ENCODE measurements at regions not wholly inside any gene's neighbourhood (a gene's known extent, or its start where the extent isn't known, plus 50 kb on each side); places are given as distances from the start of the nearest gene placed in this dataset.

DNA sequence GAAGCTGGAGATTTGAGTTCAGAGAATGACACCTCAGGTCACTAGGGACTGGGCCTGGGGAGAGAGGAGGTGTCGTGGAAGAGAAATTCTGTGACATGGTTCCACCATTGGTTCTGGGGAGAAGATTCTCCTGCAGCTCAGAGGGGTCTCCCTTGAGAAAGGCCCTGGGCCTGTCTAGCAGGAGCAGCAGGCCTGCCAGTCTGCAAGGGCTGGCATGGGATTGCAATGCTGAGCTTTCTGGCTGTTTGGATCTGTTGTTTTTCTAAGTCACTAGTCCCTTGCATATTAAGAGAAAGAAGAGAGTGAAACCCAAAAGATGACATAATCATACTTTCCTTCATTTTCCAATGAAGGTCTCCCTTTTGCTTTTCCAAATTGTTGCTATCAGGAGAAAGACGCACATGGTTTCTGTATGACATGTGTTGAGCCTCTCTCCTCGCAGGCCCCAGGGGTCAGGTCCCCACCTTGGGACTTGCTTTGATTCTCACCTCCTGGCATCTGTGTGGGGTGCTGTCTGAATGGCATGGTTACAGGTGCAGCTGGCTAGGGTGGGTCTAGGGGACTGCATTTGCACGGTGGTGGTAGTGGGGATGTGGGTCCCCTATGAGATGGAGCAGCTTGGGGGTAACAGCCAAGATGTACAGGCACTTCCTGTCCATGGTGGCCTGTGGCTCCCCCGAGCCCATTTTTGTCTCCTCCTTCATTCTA lies 117.8 kb downstream of the GLI2 start:
- no peak overlapping the region for H3K4me3 ChIP-seq (ENCODE audit: low read depth, low read length)
- DNase-seq (ENCODE audit: low read depth): no peak
- no peak for TF ChIP-seq MYC (IDR thresholded peaks at IDR 0.05; ENCODE audit: low read depth, low read length)
- no peak for TF ChIP-seq POLR2A (IDR thresholded peaks at IDR 0.05; ENCODE audit: extremely low read depth, insufficient read length)
- TF ChIP-seq, protein P1, sequence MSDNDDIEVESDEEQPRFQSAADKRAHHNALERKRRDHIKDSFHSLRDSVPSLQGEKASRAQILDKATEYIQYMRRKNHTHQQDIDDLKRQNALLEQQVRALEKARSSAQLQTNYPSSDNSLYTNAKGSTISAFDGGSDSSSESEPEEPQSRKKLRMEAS (IDR thresholded peaks at IDR 0.05; ENCODE audit: low read depth, low read length): no peak
- TF ChIP-seq, protein P2, sequence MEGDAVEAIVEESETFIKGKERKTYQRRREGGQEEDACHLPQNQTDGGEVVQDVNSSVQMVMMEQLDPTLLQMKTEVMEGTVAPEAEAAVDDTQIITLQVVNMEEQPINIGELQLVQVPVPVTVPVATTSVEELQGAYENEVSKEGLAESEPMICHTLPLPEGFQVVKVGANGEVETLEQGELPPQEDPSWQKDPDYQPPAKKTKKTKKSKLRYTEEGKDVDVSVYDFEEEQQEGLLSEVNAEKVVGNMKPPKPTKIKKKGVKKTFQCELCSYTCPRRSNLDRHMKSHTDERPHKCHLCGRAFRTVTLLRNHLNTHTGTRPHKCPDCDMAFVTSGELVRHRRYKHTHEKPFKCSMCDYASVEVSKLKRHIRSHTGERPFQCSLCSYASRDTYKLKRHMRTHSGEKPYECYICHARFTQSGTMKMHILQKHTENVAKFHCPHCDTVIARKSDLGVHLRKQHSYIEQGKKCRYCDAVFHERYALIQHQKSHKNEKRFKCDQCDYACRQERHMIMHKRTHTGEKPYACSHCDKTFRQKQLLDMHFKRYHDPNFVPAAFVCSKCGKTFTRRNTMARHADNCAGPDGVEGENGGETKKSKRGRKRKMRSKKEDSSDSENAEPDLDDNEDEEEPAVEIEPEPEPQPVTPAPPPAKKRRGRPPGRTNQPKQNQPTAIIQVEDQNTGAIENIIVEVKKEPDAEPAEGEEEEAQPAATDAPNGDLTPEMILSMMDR (IDR thresholded peaks at IDR 0.05; ENCODE audit: low read depth, low read length): no peak

DNA sequence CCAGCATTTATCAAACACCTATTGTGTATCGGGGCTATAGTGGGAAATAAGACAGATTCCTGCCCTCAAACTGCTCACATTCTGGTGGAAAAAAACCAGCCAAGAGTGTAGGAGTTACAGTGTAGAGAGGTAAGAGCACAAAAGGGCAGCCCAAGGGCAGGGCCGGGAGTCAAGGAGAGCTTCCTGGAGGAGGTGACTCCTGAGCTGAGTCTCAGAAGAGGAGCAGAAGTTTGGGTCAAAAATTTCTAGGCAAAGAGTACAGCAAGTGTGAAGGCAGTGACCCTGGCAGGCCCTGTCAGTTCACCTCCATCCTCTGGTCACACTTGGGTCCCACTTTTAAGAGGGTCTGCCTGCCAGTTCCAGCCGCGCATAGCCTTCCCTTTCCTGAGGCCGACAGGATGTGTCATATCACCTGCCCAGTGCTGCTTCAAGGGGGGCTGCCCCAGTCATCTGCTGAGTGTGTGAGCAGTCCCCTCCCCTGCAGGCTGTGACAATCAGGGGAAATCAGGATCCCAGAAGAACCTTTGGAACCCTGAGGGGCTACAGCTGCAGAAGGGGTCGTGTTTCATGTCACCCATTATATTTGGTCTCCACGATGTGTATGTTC lies 118.4 kb downstream of the GLI2 start:
- H3K4me3 ChIP-seq (ENCODE audit: low read depth, low read length): no peak overlapping the region
- TF ChIP-seq POLR2A (IDR thresholded peaks at IDR 0.05; ENCODE audit: extremely low read depth, insufficient read length): no peak
- TF ChIP-seq MYC (IDR thresholded peaks at IDR 0.05; ENCODE audit: low read depth, low read length): no peak
- TF ChIP-seq, protein P2 (IDR thresholded peaks at IDR 0.05; ENCODE audit: low read depth, low read length): no peak
- TF ChIP-seq, protein P1 (IDR thresholded peaks at IDR 0.05; ENCODE audit: low read depth, low read length): no peak
- DNase-seq (ENCODE audit: low read depth): no peak

DNA sequence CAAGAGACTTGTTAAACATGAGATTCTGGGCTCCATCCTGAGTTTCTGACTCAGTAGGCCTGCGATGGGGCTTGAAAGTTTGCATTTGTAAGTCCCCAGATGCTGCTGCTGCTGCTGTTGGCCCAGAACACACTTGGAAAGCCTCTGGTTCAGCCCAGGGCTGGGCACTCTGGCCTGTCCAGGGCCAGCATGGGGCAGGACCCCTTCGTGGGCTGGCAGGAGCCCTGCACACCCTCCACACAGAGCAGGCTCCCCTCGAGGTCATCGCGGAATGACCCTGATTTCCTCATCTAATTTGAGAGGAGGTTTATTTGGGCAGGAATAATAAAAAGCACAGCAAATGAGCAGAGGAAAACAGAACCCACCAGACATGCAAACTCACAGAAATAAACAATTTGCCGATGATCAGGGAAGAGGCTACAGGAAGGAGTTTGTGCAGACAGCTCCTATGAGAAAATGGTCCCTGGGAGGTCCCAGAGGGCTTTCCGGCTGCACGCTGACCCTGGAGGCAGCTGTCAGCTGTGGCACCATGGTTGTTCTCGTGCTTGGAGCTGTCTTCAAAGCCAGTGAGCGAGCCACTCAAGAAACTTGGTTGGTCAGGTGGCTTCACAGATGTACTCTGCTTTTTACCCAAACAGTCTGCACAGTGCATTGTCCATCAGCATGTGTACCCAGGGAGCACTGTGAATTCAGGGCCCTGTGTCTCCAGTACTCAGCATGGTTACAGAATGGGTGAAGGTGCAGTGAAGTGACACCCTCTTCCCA lies 119.3 kb downstream of the GLI2 start:
- TF ChIP-seq, protein P1 (IDR thresholded peaks at IDR 0.05; ENCODE audit: low read depth, low read length): no peak
- TF ChIP-seq, protein P2 (IDR thresholded peaks at IDR 0.05; ENCODE audit: low read depth, low read length): no peak
- TF ChIP-seq MYC (IDR thresholded peaks at IDR 0.05; ENCODE audit: low read depth, low read length) (no peak), POLR2A (IDR thresholded peaks at IDR 0.05; ENCODE audit: extremely low read depth, insufficient read length) (no peak)
- no peak overlapping the region for H3K4me3 ChIP-seq (ENCODE audit: low read depth, low read length)
- no peak for DNase-seq (ENCODE audit: low read depth)

DNA sequence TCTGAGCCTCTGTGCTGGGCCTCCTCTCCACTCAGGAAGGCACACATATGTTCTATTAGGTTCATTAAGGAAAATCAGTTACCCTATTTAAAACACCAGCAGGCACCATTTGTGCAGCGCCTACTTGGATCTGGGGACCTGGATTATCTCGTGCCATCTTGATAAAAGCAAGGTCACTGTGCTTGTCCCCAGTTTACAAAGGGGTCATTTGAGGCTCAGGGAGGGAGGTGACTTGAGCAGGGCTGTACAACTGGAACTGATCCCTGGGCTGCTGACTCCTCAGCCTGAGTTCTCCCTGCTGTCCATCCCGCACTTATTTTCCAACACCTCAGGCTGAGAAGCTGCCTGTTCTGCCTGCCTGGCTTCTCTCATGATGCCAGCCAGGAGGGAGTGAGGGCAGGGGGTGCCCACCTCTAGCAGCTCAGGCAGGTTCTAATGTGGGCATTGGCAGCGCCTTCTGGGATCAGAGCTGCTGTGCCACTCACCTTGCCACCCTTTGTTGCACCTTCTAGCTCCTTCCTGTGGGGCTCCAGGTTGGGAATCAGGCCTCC lies 120.3 kb downstream of the GLI2 start:
- TF ChIP-seq MYC (IDR thresholded peaks at IDR 0.05; ENCODE audit: low read depth, low read length) (no peak), POLR2A (IDR thresholded peaks at IDR 0.05; ENCODE audit: extremely low read depth, insufficient read length) (no peak)
- TF ChIP-seq, protein P2 (IDR thresholded peaks at IDR 0.05; ENCODE audit: low read depth, low read length): no peak
- TF ChIP-seq, protein P1 (IDR thresholded peaks at IDR 0.05; ENCODE audit: low read depth, low read length): no peak

DNA sequence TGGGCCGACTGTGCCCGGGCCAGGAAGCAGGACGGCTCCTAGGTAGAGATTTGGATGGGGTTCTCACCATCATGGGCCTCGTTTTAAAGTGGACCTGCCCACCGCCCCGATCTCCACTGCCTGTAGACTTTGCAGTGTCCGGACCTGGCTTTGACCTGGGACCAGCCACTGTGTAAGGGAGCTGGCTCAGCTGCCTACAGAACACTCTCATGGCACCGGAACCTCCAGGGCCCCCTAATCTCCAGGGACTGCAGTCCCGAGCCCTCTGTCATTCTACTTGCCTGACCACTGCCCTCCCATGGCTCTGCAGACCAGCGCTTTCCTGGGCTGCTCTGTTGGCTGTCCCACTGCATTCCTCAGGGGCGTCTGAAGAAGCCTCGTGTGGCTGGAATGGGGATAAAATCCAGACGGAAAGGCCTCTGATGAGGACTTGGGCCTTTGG lies 120.8 kb downstream of the GLI2 start:
- DNase-seq (ENCODE audit: low read depth): no peak
- no peak overlapping the region for H3K4me3 ChIP-seq (ENCODE audit: low read depth, low read length)
- TF ChIP-seq, protein P2 (IDR thresholded peaks at IDR 0.05; ENCODE audit: low read depth, low read length): no peak
- TF ChIP-seq, protein P1 (IDR thresholded peaks at IDR 0.05; ENCODE audit: low read depth, low read length): no peak
- TF ChIP-seq POLR2A (IDR thresholded peaks at IDR 0.05; ENCODE audit: extremely low read depth, insufficient read length) (no peak), MYC (IDR thresholded peaks at IDR 0.05; ENCODE audit: low read depth, low read length) (no peak)

More for the DNA sequence above, 120.3 kb downstream of the GLI2 start:
- no peak overlapping the region for H3K4me3 ChIP-seq (ENCODE audit: low read depth, low read length)
- no peak for DNase-seq (ENCODE audit: low read depth)

All from NB4 (cell line).